ES-I3 (cell line): ENCODE measurements at regions not wholly inside any gene's neighbourhood (a gene's known extent, or its start where the extent isn't known, plus 50 kb on each side); places are given as distances from the start of the nearest gene placed in this dataset.

ENCODE experiments used
- H3K36me3 ChIP-seq: 2 replicates; pipeline ENCODE4 v1.6.1; 2013; ENCODE audit warnings: mild to moderate bottlenecking, low read length, control low read depth, moderate library complexity; ENCODE audit not compliant: insufficient read depth
- H3K4me1 ChIP-seq: 2 replicates; pipeline ENCODE4 v1.6.1; 2013; ENCODE audit warnings: mild to moderate bottlenecking, control low read depth, low read length; ENCODE audit not compliant: insufficient read depth
- H3K9ac ChIP-seq: 2 replicates; pipeline ENCODE4 v1.6.1; 2013; ENCODE audit warnings: low read depth, mild to moderate bottlenecking, low read length, moderate library complexity
- H3K9me3 ChIP-seq: 2 replicates; pipeline ENCODE4 v1.6.1; 2013; ENCODE audit warnings: mild to moderate bottlenecking, low read length, moderate library complexity; ENCODE audit not compliant: control insufficient read depth, insufficient read depth

DNA sequence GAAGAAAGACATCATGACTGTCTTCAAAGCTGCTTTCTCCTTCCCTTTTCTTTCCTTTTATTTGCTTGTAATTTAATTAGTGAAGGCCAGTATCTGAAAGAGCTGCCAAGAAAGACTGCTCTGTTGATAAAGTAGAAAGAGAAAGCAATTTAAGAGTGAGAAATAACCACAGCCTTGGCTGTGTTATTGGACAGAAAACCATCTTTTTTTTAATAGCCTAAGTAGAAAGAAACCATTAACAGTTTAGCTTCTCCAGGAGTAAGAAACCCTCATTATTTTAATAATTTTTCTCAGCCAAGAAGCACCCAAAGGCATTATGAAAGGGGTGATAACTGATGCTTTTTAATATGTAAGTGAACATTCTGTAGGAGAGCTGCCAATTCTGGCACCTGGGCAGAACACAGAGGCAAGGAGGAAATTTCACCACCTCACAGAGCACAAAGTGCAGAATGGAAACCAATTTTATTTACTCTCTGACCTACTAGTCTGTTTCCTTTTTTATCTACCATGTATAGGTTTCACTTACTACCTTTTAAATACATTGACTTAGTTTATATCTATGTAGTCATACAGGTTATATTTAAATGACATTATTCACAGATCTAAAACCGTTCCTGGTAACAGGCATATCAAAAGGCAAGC, 703.2 kb downstream of the MRPL39 start:
- Histone ChIP-seq H3K9ac (no peak overlapping the region), H3K36me3 (no peaks in the 10 kb centered on the region), H3K9me3 (no peaks in the 10 kb centered on the region), H3K4me1 (peaks cover 6% of the 10 kb centered on the region; the same call in 1 of the 2 replicates)

DNA sequence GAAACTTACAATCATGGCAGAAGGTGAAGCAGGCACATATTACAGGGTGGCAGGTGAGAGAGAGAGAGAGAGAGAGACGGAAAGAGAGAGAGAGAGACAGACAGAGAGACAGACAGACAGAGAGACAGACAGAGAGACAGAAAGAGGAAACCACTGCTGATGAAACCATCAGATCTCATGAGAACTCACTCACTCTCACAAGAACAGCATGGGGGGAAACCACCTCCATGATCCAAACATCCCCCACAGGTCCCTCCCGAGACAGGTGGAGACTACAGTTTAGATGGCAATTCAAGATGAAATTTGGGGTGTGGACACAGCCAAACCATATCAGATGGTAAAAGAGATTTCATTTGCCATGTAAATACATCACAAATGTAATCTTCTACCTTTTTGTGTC, 708.1 kb downstream of the MRPL39 start:
- H3K9ac ChIP-seq, result no peak overlapping the region
- no peaks in the 10 kb centered on the region for H3K36me3 ChIP-seq
- H3K4me1 ChIP-seq, result peaks cover 10% of the 10 kb centered on the region
- no peaks in the 10 kb centered on the region for H3K9me3 ChIP-seq

DNA sequence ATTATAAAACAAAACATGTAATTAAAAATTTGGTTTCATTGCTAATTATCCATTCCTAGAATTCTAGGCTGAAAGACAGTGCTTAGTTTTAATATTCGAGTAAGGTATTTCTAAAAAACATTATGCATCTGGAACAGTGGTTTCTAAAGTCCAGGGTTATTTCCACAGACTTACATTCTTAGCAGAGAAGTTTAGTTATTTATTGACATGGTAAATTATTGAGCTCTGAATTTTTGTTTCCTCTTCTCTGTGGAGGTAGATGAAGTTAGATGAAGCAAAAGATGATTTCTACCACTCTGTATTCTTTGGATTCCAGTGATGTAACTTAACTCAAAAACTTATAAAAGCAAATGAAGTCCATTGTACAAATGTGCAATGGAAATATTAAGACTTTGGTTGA, 709.4 kb downstream of the MRPL39 start:
- H3K9ac ChIP-seq, result no peak overlapping the region
- no peaks in the 10 kb centered on the region for H3K9me3 ChIP-seq
- H3K4me1 ChIP-seq, result peaks cover 10% of the 10 kb centered on the region
- no peaks in the 10 kb centered on the region for H3K36me3 ChIP-seq

DNA sequence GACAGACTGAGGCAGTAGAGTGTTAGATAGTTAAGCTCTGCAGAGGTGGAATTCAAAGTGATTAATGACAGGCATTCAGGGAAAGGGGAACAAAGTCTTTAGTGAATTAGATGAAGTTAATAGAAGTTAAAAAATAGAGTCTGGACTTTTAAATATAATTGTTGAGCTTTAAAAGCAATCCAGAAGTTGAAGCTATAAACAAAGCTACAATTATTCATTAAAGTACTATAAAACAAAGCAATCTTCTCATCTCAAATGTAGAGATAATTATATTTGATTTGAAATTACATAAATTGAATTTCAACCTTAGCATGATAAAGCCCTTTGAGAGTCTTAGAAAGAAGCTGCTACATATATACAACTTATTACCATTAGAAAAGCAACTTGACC, 710.6 kb downstream of the MRPL39 start:
- Histone ChIP-seq H3K9ac (no peak overlapping the region), H3K4me1 (peaks cover 4% of the 10 kb centered on the region), H3K9me3 (no peaks in the 10 kb centered on the region), H3K36me3 (no peaks in the 10 kb centered on the region)

DNA sequence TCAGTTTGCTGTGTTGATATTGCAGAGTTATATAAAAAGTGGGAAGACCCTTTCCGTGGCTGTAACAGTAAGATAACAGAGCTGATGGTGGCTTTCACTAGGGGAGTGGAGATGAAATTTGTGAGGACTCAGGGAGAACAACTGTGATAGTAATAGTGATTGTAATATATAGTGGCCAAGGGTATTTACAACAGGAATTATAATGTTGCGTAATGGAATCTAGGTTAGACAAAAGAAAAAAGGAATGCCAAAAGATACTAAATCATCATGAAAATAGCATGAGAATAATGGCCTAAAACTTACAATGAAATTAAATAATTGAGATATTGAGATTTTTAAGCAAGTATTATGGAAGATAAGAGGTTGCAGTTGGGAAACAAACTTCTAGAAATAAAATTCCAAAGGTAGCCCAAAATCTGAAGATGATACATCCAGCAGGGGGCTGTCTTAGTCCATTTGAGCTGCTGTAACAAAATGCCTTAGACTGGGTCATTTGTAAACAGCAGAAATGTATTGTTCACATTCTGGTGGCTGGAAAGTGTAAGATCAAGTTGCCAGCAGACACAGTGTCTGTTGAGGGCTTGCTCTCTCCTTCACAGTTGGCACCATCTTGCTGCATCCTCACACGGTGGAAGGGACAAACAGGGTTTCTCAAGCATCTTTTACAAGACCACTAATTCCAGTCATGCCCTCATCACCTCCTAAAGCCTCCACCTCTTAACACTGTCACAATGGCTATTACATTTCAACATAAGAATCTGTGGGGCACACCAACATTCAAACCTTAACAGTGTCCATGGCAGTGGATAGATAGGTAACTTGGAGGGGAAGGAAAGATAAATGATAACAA, 711.2 kb downstream of the MRPL39 start:
- Histone ChIP-seq H3K9ac (no peak overlapping the region), H3K36me3 (no peaks in the 10 kb centered on the region), H3K4me1 (peaks cover 4% of the 10 kb centered on the region), H3K9me3 (no peaks in the 10 kb centered on the region)

DNA sequence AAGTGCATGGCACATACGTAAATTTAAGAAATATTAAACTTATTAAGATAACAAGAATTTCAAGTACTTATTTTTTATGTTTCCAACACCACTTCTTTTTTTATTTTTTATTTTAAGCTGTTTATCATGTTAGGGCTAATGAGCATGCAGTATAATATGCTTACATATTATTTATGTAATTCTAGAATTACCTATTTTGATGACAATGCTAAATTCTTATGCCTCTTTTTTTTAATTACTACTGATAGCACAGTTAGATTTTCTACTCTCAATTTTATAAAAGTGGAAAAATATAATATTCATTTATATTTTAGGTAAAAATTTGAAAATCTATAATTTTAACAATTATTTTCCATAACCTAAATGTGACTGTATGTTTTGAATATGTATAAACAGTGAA, 713.0 kb downstream of the MRPL39 start:
- Histone ChIP-seq H3K9me3 (no peaks in the 10 kb centered on the region), H3K4me1 (peaks cover 4% of the 10 kb centered on the region), H3K36me3 (no peaks in the 10 kb centered on the region), H3K9ac (no peak overlapping the region)

DNA sequence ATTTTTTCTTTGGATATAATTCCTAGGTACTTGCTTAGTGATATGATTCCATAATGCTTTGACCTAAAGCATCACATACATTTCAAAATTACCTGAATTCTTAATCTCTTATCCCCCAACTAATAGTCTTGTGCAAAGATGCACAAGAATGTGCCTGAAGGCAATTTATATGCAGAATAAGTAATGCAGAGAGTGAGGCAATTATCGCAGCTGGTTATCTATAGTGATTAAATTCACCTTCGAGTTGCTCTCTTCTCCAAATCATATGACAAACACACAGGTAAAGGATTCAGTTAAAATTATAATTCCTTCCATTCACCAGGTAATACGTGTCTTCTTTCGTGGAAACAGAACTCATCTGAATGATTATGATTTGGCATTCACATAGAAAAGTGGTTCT, 717.3 kb downstream of the MRPL39 start:
- no peaks in the 10 kb centered on the region for H3K4me1 ChIP-seq
- H3K9ac ChIP-seq, result no peak overlapping the region

DNA sequence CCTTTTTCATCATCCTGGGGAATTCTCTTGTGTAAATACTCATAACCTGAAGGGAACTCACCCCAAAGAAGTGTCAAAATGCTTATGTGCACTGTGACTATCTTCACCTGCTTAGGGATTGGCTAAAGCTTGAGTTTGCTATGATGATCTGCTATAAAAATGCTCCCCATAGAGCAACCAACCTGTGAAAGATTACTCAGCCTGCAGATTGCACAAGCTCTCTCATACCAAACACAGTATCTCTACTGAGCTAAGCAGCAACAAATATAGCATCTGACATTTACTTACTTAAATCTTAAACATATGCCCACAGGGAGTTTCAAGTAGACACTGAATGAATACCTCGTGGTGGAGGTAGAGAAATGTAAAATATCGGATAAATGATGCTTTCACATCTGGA, 725.8 kb downstream of the MRPL39 start:
- no peaks in the 10 kb centered on the region for H3K4me1 ChIP-seq
- H3K9me3 ChIP-seq, result peaks cover 3% of the 10 kb centered on the region; the same call in 1 of the 2 replicates
- no peaks in the 10 kb centered on the region for H3K36me3 ChIP-seq
- H3K9ac ChIP-seq, result no peak overlapping the region

More for the DNA sequence above, 717.3 kb downstream of the MRPL39 start:
- Histone ChIP-seq H3K9me3 (no peaks in the 10 kb centered on the region), H3K36me3 (no peaks in the 10 kb centered on the region)

DNA sequence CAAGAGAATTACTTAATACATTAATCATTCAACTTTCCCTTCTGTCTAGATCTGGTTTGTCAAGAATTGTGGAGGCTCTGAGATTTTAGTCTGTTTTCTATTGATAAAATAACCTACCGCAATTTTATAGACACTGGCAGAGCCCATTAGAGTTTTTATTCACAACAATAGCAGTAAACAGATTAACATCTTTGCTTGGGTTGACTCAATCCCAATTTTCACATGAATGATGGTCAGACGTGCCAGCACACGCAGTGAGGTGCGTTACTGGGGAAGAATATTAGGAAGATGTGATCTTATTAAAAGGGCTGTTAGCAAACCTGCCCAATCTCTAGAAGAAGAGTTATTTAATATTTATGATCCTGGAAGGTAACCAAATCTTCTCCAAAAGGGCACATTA, 736.6 kb downstream of the MRPL39 start:
- Histone ChIP-seq H3K4me1 (no peaks in the 10 kb centered on the region), H3K36me3 (no peaks in the 10 kb centered on the region), H3K9me3 (no peaks in the 10 kb centered on the region), H3K9ac (no peak overlapping the region)

DNA sequence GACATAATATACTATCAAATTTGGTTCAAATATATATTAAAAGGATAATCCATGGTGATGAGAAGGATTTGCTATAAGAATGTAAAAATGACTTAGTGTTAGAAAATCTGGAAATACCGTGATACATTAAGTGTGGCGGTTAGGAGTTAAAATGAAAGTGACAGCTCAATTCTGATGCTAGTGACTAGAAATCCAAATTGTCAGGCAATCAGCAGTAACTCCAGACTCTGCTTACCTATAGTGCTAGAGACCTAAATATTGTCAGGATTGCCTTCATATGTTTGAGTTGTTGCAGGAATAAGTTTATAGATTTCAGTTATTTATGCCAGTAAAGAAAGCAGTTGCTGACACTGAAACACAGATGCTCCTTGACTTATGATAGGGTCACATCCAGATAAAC, 737.4 kb downstream of the MRPL39 start:
- H3K36me3 ChIP-seq, result no peaks in the 10 kb centered on the region
- no peak overlapping the region for H3K9ac ChIP-seq
- H3K9me3 ChIP-seq, result no peaks in the 10 kb centered on the region
- H3K4me1 ChIP-seq, result no peaks in the 10 kb centered on the region

DNA sequence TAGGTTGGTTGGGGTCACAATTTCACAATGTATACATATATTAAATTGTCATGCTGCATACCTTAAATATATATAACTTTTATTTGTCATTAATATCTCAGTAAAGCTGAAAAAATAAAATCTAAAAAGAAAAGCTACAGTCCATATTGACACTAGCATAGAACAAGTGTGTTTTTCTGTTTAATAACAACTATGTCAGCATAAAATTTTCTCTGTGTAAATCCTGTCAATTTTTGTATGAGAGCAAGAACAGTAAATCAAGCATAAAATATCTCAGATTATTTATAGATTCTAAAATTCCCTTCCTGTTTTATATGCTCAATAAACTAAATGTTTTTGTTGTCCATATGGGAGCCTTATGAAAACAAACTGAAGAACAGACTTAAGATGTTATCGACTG, 739.2 kb downstream of the MRPL39 start:
- Histone ChIP-seq H3K9me3 (no peaks in the 10 kb centered on the region), H3K9ac (no peak overlapping the region), H3K36me3 (no peaks in the 10 kb centered on the region), H3K4me1 (no peaks in the 10 kb centered on the region)

DNA sequence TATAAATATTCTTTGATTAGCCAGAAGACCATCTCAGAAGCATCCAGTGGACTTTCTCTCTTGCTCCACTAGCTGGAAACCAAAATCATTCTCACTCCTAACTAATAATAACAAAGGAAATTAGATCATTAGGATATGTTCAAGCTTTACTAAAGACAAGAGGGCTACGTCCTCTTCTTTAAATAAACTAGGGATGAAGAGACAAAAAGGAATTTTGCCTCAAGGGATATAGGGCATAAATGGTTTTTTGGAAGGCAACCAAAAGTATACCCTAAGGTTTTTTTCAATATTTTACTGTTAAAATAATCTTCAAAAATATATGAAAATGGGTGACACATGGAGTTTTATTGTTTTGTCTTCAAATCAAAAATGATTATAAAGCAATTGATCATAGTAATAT, 745.8 kb downstream of the MRPL39 start:
- Histone ChIP-seq H3K36me3 (no peaks in the 10 kb centered on the region), H3K9me3 (no peaks in the 10 kb centered on the region), H3K4me1 (no peaks in the 10 kb centered on the region), H3K9ac (no peak overlapping the region)

DNA sequence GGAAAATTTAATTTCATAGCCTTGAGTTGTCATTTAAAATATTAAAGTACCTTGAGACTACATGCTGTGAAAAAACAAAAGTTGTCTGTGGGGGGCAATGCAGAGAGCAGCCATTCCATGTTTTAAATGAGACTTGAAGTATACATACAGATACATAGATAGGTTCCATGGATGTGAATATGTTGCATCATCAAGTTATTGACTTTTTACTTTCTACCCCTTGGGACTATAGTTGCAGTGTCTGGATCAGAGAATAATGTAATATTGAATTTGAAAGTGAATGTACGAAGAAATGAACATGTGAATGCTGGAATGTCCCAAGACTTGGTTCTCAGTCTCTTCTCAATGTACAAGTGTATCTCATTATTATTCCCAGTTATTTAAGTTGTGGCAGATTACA, 751.0 kb downstream of the MRPL39 start:
- Histone ChIP-seq H3K36me3 (no peaks in the 10 kb centered on the region), H3K9me3 (no peaks in the 10 kb centered on the region), H3K9ac (no peak overlapping the region), H3K4me1 (no peaks in the 10 kb centered on the region)

DNA sequence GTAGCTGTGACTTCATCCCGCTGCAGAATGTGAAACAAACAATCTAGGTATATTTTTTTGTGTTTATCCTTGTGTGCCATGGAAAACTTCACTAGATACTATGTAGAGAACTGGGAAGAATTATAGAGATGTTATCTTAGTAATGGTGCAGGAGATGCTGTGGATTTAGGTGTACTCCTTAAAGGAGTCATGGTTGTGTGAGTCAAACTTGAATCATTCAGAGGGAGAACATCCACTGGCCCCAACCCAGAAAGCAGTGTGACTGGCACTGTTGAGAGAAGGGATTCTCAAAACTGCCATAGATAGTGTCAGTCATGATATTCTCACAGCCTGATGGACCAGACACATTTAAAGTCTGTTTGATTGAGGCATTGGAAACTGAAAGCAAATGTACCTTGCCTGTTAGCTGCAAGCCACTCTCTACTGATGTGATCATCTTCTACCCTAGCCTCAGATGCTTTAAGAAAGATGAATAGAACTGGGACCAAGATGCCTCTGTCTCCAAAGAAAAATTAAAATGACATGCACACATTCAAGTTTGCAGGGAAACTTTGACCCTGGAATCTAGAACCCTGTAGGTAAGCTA, 754.6 kb downstream of the MRPL39 start:
- Histone ChIP-seq H3K4me1 (no peaks in the 10 kb centered on the region), H3K9me3 (no peaks in the 10 kb centered on the region), H3K36me3 (no peaks in the 10 kb centered on the region), H3K9ac (no peak overlapping the region)

DNA sequence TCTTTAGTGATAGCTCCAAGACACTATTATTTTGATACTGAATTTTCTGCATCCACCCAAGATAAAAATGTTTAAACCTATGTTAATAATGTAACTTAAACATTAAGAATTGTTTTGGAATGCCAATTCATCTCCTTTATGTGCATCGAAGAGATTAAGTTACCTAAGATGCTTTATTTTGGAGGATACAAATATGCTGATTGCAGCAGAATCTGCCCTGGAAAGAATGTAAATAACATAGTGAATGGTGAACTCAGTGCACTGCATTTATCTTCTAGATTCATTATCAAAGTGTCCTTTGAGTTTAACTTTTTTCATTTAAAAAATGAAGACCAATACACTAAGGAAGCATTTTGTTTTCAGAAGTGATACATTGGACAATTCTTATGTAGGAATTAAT, 757.2 kb downstream of the MRPL39 start:
- no peaks in the 10 kb centered on the region for H3K36me3 ChIP-seq

More for the DNA sequence above, 757.2 kb downstream of the MRPL39 start:
- Histone ChIP-seq H3K9ac (no peak overlapping the region), H3K9me3 (no peaks in the 10 kb centered on the region), H3K4me1 (no peaks in the 10 kb centered on the region)
